ENCODE measurements at regions not wholly inside any gene's neighbourhood (a gene's known extent, or its start where the extent isn't known, plus 50 kb on each side); places are given as distances from the start of the nearest gene placed in this dataset.

GRCh38 chr3:13713396-13713795 is 164.5 kb downstream of the FBLN2 start:
- no peak for TF ChIP-seq CTCF (IDR thresholded peaks at IDR 0.05)
- TF ChIP-seq POLR2A (IDR thresholded peaks at IDR 0.05), result no peak
- TF ChIP-seq POLR2AphosphoS5 (IDR thresholded peaks at IDR 0.05), result no peak
